ENCODE measurements at regions not wholly inside any gene's neighbourhood (a gene's known extent, or its start where the extent isn't known, plus 50 kb on each side); places are given as distances from the start of the nearest gene placed in this dataset.

DNA sequence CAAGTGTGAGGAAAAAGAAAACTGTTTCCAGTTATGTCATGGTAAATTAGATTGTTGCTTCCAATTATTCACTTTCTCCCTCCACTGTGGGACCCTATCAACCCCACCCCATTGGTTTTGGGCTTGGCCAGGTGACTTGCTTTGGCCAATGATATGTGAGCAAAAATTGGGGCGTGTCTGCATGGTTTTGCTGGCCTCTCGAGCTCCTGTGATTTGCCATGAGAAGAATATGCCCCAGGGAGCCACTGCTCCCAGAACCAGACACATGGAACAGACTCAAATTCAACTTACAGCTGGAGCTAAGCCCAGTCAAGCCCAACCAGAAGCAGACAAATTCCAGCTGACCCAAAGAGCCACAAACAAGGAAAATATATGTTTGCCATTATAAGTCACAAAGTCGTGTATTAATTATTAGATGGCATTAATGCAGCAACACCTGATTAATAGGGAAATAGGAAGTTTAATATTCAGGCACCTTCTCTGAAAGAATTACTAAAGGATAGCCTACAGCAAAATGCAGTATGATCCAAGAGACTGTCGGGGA, 248.9 kb downstream of the ANAPC1 start:
- TF ChIP-seq CTCF (IDR thresholded peaks at IDR 0.05; ENCODE audit: low read depth, low read length) = no peak
- no peak for TF ChIP-seq EZH2phosphoT487 (IDR thresholded peaks at IDR 0.05; ENCODE audit: low read depth)

All from OCI-LY3 (cell line).